A549 (cell line): ENCODE measurements at regions not wholly inside any gene's neighbourhood (a gene's known extent, or its start where the extent isn't known, plus 50 kb on each side); places are given as distances from the start of the nearest gene placed in this dataset.
"Not testable (repeated sequence)": the region's sequence is repeated elsewhere in the genome, so short reads cannot be mapped to it uniquely, and the experiment has no call there.

Source experiments
- ATAC-seq, 2 experiments: fragments of 200-7000 bp in 1 of 2; fragments of >200 bp in 1 of 2; cut with Nextera tagmentation in 1 of 2; cut with Tn5 transposase in 1 of 2; 3 replicates each; pipeline versions ENCODE4 v1.8.0 to v1.9.1; 2018 to 2020; ENCODE audit warnings: mild to moderate bottlenecking in 1 of 2, moderate library complexity in 1 of 2
- CTCF ChIA-PET: fragments of 300-600 bp; sonication (Branson Sonifier 250); formaldehyde crosslinking; extraction: SDS; loops from one replicate; lab custom pipeline; 2021; ENCODE audit warnings: antibody characterized with exemption, inconsistent platforms; lab: Yijun Ruan, JAX
- POLR2A ChIA-PET: fragments of 350-600 bp; formaldehyde crosslinking; extraction: SDS; loops from one replicate; lab custom pipeline; 2021; ENCODE audit warnings: antibody characterized with exemption, inconsistent platforms; lab: Yijun Ruan, JAX
- DNase-seq, 2 experiments: peaks; one replicate each; pipeline versions ENCODE4 v3.0.0 to v3.0.0-alpha.2; 2011 to 2016; ENCODE audit warnings: low read depth in 1 of 2, low spot score in 1 of 2
- FAIRE-seq: peaks from 2 replicates; lab custom pipeline; 2011; peaks lifted over from hg19 to GRCh38; lab: Jason Lieb, UNC
- H3K27ac ChIP-seq, 2 experiments: fragments of >200 bp; sonication (Bioruptor Twin); formaldehyde crosslinking; 3 replicates each; pipeline ENCODE4 v1.5.1; 2016 to 2017
- H3K4me1 ChIP-seq: fragments of >200 bp; sonication (Bioruptor Twin); formaldehyde crosslinking; 3 replicates; pipeline ENCODE4 v1.6.1; 2016
- H3K4me2 ChIP-seq: fragments of >200 bp; sonication (Bioruptor Twin); formaldehyde crosslinking; 3 replicates; pipeline ENCODE4 v1.6.1; 2016
- H3K4me3 ChIP-seq: fragments of >200 bp; sonication (Bioruptor Twin); formaldehyde crosslinking; 3 replicates; pipeline ENCODE4 v1.5.1; 2016
- H3K9me3 ChIP-seq: fragments of >200 bp; sonication (Bioruptor Twin); formaldehyde crosslinking; 3 replicates; pipeline ENCODE4 v1.6.1; 2016
- BHLHE40 ChIP-seq: IDR thresholded peaks from 2 replicates; pipeline ENCODE4 v1.6.1; 2012; ENCODE audit warnings: low read depth, low read length, inconsistent platforms
- CEBPB ChIP-seq, 2 experiments: fragments of >200 bp in 1 of 2; sonication (Bioruptor Twin) in 1 of 2; formaldehyde crosslinking in 1 of 2; IDR thresholded peaks; 2 replicates each; pipeline ENCODE4 v1.6.1; 2012 to 2016
- CHD2 ChIP-seq: fragments of 150-350 bp; IDR thresholded peaks from 2 replicates; pipeline ENCODE4 v1.6.1; 2014; ENCODE audit warnings: low read length; ENCODE audit not compliant: partially characterized antibody
- EP300 ChIP-seq, 2 experiments: fragments of >200 bp; sonication (Bioruptor Twin); formaldehyde crosslinking; IDR thresholded peaks; 2 replicates in 1 of 2; 3 replicates in 1 of 2; pipeline ENCODE4 v1.6.1; 2016 to 2017
- ESRRA ChIP-seq: fragments of 150-350 bp; IDR thresholded peaks from 2 replicates; pipeline ENCODE4 v1.6.1; 2014; ENCODE audit warnings: mild to moderate bottlenecking, low read length, borderline replicate concordance
- HDAC2 ChIP-seq: fragments of 200-600 bp; sonication (generic); IDR thresholded peaks from 2 replicates; pipeline ENCODE4 v1.6.1; 2016
- HOXB13 ChIP-seq: fragments of 250-450 bp; sonication (Bioruptor Pico); IDR thresholded peaks from 2 replicates; pipeline ENCODE4 v1.5.0; 2020; ENCODE audit warnings: low read depth, mild to moderate bottlenecking, moderate library complexity
- KDM1A ChIP-seq: fragments of 200-600 bp; sonication (generic); IDR thresholded peaks from 2 replicates; pipeline ENCODE4 v1.6.1; 2016; ENCODE audit warnings: low read depth, mild to moderate bottlenecking
- MAFK ChIP-seq: fragments of 450-650 bp; IDR thresholded peaks from 2 replicates; pipeline ENCODE4 v1.6.1; 2014; ENCODE audit not compliant: partially characterized antibody
- MAZ ChIP-seq: fragments of 150-350 bp; IDR thresholded peaks from 2 replicates; pipeline ENCODE4 v1.6.1; 2014; ENCODE audit warnings: antibody characterized with exemption, low read depth, low read length, borderline replicate concordance
- MYC ChIP-seq: IDR thresholded peaks from 2 replicates; pipeline ENCODE4 v1.6.1; 2012; ENCODE audit warnings: mild to moderate bottlenecking, inconsistent platforms, low read length, improper control_type of control experiment, borderline replicate concordance
- NPAS2 ChIP-seq: fragments of 250-450 bp; sonication (Bioruptor Pico); IDR thresholded peaks from 2 replicates; pipeline ENCODE4 v1.8.0; 2022; ENCODE audit warnings: mild to moderate bottlenecking, moderate library complexity, borderline replicate concordance
- RARB ChIP-seq: fragments of 250-450 bp; sonication (Bioruptor Pico); IDR thresholded peaks from 2 replicates; pipeline ENCODE4 v1.8.0; 2021; ENCODE audit warnings: mild to moderate bottlenecking, moderate library complexity
- RCOR1 ChIP-seq: fragments of 150-350 bp; IDR thresholded peaks from 2 replicates; pipeline ENCODE4 v1.6.1; 2014; ENCODE audit warnings: antibody characterized with exemption, low read length, low read depth
- TP53 ChIP-seq: fragments of 250-450 bp; sonication (Bioruptor Pico); IDR thresholded peaks from 2 replicates; pipeline ENCODE4 v1.5.0; 2021; ENCODE audit warnings: mild to moderate bottlenecking, moderate library complexity
- ZC3H11A ChIP-seq: fragments of 450-650 bp; IDR thresholded peaks from 2 replicates; pipeline ENCODE4 v1.6.1; 2014; ENCODE audit warnings: antibody characterized with exemption, mild to moderate bottlenecking
- ZFP36 ChIP-seq: fragments of 450-650 bp; IDR thresholded peaks from 2 replicates; pipeline ENCODE4 v1.6.1; 2014; ENCODE audit warnings: borderline replicate concordance; ENCODE audit not compliant: partially characterized antibody
- ZSCAN20 ChIP-seq: fragments of 250-450 bp; sonication (Bioruptor Pico); IDR thresholded peaks from 2 replicates; pipeline ENCODE4 v1.8.0; 2022; ENCODE audit warnings: mild to moderate bottlenecking, moderate library complexity
- WGBS: methylation state at CpG from one replicate; pipeline ENCODE4 v1.1.6; 2017; ENCODE audit errors: missing lambda C conversion rate; 5-methylcytosine and 5-hydroxymethylcytosine counted together
- TF ChIP-seq, protein P1 (sequence below): fragments of 250-450 bp; sonication (Bioruptor Pico); IDR thresholded peaks from 2 replicates; pipeline ENCODE4 v1.5.0; 2021; ENCODE audit warnings: mild to moderate bottlenecking, moderate library complexity, borderline replicate concordance
- TF ChIP-seq, protein P2 (sequence below): IDR thresholded peaks from 2 replicates; pipeline ENCODE4 v1.6.1; 2012
- TF ChIP-seq, protein P3 (sequence below): fragments of >200 bp; sonication (Bioruptor Twin); formaldehyde crosslinking; IDR thresholded peaks from 3 replicates; pipeline ENCODE4 v1.5.1; 2016

- TF ChIP-seq, protein P1, sequence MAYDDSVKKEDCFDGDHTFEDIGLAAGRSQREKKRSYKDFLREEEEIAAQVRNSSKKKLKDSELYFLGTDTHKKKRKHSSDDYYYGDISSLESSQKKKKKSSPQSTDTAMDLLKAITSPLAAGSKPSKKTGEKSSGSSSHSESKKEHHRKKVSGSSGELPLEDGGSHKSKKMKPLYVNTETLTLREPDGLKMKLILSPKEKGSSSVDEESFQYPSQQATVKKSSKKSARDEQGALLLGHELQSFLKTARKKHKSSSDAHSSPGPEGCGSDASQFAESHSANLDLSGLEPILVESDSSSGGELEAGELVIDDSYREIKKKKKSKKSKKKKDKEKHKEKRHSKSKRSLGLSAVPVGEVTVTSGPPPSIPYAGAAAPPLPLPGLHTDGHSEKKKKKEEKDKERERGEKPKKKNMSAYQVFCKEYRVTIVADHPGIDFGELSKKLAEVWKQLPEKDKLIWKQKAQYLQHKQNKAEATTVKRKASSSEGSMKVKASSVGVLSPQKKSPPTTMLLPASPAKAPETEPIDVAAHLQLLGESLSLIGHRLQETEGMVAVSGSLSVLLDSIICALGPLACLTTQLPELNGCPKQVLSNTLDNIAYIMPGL (CRISPR knock-in tag) = no peak
- TF ChIP-seq ZFP36 (no peak), EP300 (IDR thresholded peaks at IDR 0.05) (no peak), CHD2 (no peak)
- TF ChIP-seq, protein P2, sequence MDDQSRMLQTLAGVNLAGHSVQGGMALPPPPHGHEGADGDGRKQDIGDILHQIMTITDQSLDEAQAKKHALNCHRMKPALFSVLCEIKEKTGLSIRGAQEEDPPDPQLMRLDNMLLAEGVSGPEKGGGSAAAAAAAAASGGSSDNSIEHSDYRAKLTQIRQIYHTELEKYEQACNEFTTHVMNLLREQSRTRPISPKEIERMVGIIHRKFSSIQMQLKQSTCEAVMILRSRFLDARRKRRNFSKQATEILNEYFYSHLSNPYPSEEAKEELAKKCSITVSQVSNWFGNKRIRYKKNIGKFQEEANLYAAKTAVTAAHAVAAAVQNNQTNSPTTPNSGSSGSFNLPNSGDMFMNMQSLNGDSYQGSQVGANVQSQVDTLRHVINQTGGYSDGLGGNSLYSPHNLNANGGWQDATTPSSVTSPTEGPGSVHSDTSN = no peak
These were observed 80.3 kb upstream of the LYZL2 start (continued) for GRCh38 chr10:30709700-30710358.

GRCh38 chr10:30709229-30709628, 79.7 kb upstream of the LYZL2 start:
- TF ChIP-seq MYC (no peak), CEBPB (IDR thresholded peaks at IDR 0.05) (no peak), NPAS2 (CRISPR knock-in tag) (no peak), TP53 (CRISPR knock-in tag) (no peak), ESRRA (no peak), HDAC2 (no peak), ZC3H11A (no peak), HOXB13 (no peak), MAZ (no peak), RCOR1 (no peak), ZSCAN20 (CRISPR knock-in tag) (no peak), RARB (CRISPR knock-in tag) (no peak)
- TF ChIP-seq, protein P3, sequence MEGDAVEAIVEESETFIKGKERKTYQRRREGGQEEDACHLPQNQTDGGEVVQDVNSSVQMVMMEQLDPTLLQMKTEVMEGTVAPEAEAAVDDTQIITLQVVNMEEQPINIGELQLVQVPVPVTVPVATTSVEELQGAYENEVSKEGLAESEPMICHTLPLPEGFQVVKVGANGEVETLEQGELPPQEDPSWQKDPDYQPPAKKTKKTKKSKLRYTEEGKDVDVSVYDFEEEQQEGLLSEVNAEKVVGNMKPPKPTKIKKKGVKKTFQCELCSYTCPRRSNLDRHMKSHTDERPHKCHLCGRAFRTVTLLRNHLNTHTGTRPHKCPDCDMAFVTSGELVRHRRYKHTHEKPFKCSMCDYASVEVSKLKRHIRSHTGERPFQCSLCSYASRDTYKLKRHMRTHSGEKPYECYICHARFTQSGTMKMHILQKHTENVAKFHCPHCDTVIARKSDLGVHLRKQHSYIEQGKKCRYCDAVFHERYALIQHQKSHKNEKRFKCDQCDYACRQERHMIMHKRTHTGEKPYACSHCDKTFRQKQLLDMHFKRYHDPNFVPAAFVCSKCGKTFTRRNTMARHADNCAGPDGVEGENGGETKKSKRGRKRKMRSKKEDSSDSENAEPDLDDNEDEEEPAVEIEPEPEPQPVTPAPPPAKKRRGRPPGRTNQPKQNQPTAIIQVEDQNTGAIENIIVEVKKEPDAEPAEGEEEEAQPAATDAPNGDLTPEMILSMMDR = no peak
- ChIA-PET POLR2A (no interaction called here), CTCF (interaction anchor here (0.6 to 1.9 kb wide), 6 partner anchors 9 to 1108 kb away, joined by 3 to 9 read pairs (median 4); no protein-coding TSS in a partner anchor)
- no peak overlapping the region for H3K4me3 ChIP-seq
- H3K4me2 ChIP-seq = no peak overlapping the region
- 89% methylated on average over 10 of the region's 10 CpGs for WGBS
- no peaks in the 10 kb centered on the region for H3K4me1 ChIP-seq
- no peak overlapping the region for H3K27ac ChIP-seq
- DNase-seq (no peak), ATAC-seq (peak in 1 of 2 experiments; percentile 65; a peak in 3 of 6 replicates), FAIRE-seq (no peak)
- peaks cover 12% of the 10 kb centered on the region; the same call in 2 of the 3 replicates for H3K9me3 ChIP-seq

- WGBS = 91% methylated on average over 3 of the region's 3 CpGs
- FAIRE-seq (no peak), ATAC-seq (no peak), DNase-seq (no peak)
- Histone ChIP-seq H3K4me3 (no peak overlapping the region), H3K9me3 (peaks cover 2% of the 10 kb centered on the region; the same call in 1 of the 3 replicates), H3K4me1 (no peaks in the 10 kb centered on the region), H3K4me2 (no peak overlapping the region), H3K27ac (no peak overlapping the region)
- CTCF ChIA-PET = interaction anchor here (0.6 to 1.9 kb wide), 5 partner anchors 13 to 68 kb away, joined by 3 to 9 read pairs (median 6); no protein-coding TSS in a partner anchor
- TF ChIP-seq KDM1A = no peak
- TF ChIP-seq MAFK = peak; percentile 81
- TF ChIP-seq ESRRA = no peak
- TF ChIP-seq BHLHE40 = no peak
- POLR2A ChIA-PET = no interaction called here
These were observed 78.7 kb upstream of the LYZL2 start for GRCh38 chr10:30708234-30708633.

DNA sequence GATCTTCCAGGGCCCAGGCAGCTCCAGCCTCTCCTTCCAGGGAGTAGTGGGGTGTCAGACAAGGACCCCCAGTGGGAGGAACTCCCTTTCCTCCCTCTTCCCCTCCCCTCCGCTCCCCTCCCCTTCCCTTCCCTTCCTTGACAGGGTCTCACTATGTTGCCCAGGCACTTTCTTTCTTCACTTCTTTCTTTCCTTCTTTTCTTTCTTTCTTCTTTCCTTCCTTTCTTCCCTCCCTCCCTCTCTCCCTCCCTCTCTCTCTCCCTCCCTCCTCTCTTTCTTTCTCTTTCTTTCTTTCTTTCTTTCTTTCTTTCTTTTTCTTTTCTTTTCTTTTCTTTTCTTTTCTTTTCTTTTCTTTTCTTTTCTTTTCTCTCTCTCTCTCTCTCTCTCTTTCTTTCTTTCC, 76.6 kb upstream of the LYZL2 start:
- POLR2A ChIA-PET, H3K27ac ChIP-seq, H3K4me2 ChIP-seq, H3K9me3 ChIP-seq, FAIRE-seq, CTCF ChIA-PET, ATAC-seq, H3K4me3 ChIP-seq, DNase-seq: not testable (repeated sequence)
- peaks cover 11% of the 10 kb centered on the region for H3K4me1 ChIP-seq
- WGBS = 93% methylated on average over 1 of the region's 1 CpG
